Lung microvascular endothelial cell (primary cell): ENCODE measurements at regions not wholly inside any gene's neighbourhood (a gene's known extent, or its start where the extent isn't known, plus 50 kb on each side); places are given as distances from the start of the nearest gene placed in this dataset.

Source experiments
- DNase-seq, 2 donors: peaks; one replicate each; pipeline versions ENCODE4 v3.0.0 to v3.0.0-alpha.2; 2010; ENCODE audit warnings: low read depth in 2 of 2

- no peak for DNase-seq
These were observed 437.2 kb downstream of the HINT1 start for GRCh38 chr5:130727830-130728229.

- no peak for DNase-seq
These were observed 440.4 kb downstream of the HINT1 start for GRCh38 chr5:130724658-130725057.

GRCh38 chr5:130720355-130720754, 444.7 kb downstream of the HINT1 start:
- peak; percentile 23 to 35 for DNase-seq

- DNase-seq, result no peak
These were observed 449.5 kb downstream of the HINT1 start for GRCh38 chr5:130715541-130715940.

DNA sequence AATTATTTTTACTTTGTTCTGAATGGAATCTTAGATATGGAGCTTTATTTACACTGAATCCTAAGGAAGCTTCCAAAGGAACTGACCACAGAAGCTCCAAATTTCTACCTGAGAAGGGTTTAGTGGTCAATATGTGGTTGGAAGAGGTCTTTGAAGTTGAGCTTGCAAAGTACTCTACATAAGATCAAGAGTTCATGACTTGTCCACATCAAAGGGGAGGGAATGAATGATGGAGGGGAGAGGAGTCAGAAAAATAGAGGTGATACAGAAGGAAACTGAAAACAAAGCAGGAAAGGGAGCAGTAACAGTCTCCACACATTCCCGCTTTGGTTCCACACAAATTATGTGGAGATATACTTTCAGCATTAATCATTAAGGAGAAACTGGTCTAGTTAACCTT, 450.9 kb downstream of the HINT1 start:
- DNase-seq, result no peak

DNA sequence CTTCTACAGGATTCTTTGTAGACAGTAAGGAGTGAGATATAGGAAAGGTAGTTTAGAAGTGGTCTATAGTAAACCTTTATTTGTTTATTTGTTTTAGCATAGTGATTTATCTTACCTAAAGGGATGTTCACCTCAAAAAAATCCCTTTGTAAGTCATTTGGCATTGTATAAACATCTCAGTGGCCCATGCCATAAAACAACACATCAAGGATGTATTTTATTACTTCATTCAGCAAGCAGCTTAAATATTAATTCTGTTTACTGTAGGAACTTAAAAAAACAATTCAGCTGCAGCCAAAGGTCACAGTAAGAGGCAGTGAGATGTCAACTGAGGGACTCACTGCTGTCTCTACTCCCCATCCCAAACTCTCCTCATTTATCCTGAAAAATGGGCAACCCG, 452.7 kb downstream of the HINT1 start:
- no peak for DNase-seq

DNA sequence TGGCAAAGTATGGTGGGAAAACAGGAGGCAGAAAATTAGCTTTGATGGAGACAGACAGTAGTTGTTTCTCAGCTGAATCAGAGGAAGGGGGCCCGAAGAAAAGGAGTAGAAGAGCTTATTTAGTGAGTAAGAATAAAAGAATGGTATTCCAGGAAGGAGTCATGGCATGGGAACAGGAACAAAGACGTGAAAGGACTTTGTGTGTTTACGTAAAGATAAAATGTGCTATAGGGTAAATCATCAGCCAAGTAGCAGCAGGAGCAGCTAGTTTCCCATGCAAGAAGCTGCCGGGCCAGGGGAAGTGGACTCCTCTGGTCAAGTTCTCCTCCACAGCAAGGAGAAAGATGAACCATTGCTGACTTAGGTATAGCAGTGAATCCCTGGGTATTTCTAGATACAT, 454.5 kb downstream of the HINT1 start:
- peak in 1 of 2 donors; percentile 8 for DNase-seq

- no peak for DNase-seq
These were observed 456.3 kb downstream of the HINT1 start for GRCh38 chr5:130708754-130709153.

DNA sequence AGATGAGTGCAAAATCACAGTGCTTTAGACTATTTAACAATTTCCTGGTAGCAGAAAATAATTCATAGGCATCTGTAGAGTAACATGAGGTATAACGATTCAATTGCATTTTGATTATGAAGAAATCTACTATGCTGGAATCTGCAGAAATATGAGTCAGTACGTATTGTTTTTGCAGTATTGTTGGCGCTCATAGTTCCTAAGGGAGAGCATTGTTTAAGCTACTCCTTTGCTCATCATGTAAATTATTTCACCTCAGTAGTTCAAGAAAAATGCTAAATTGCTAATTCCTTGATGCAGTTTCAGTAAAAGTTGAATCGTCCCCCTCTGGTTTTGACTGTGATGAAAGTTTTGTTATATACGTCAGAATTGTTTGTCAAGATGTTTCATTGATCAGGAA, 458.4 kb downstream of the HINT1 start:
- no peak for DNase-seq

- DNase-seq, result no peak
These were observed 459.7 kb downstream of the HINT1 start for GRCh38 chr5:130705368-130705767.

DNA sequence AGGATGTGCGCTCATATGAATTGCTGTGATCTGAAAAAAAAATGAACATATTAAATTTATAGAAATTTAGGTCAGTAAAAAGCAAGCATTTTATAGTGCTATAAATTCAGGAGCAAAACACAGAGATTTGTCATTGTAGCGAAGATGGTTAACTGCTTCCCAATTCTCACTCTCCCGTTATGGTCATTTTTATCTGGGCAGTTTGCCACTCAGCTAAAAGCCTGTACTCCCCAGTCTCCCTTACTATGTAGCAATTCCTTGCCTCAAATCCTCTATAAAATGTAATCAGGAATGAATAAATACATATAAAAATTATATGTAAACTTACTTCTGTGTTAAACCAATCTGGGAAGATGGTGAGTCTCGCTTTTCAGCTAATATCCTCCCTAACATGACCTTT, 471.5 kb downstream of the HINT1 start:
- DNase-seq, result no peak

- DNase-seq, result no peak
These were observed 472.3 kb downstream of the HINT1 start for GRCh38 chr5:130692770-130693169.

DNA sequence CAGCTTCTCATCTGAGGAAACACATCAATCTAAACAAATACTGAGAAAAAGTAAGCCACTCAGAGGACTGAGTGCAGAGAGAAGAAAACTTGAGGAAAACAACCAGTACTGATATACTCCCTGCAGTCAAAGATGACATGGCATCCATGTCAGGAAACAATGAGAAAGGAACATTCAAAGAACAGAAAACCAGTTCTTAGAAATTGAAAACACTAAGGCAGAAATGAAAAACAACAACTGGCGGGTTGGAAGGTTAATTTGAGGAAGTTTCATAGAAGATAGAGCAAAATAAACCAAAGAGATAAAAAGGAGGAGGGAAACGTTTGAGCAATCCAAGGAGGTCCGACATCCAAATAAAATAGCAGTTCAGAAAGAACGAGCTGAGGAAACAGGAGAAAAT, 475.2 kb downstream of the HINT1 start:
- DNase-seq, result no peak

GRCh38 chr5:130687085-130687733, 477.8 kb downstream of the HINT1 start:
- no peak for DNase-seq

- DNase-seq, result no peak
These were observed 486.4 kb downstream of the HINT1 start for GRCh38 chr5:130678637-130679036.

DNA sequence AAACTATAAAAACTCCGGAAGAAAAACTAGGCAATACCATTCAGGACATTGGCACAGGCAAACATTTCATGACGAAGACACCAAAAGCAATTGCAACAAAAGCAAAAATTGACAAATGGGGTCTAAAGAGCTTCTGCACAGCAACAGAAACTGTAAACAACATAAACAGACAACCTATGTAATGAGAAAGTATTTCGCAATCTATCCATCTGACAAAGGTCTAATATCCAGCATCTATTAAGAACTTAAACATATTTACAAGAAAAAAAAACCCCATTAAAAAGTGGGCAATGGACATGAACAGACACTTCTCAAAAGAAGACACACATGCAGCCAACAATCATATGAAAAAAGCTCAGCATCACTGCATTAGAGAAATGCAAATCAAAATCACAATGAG, 498.6 kb downstream of the HINT1 start:
- no peak for DNase-seq

DNA sequence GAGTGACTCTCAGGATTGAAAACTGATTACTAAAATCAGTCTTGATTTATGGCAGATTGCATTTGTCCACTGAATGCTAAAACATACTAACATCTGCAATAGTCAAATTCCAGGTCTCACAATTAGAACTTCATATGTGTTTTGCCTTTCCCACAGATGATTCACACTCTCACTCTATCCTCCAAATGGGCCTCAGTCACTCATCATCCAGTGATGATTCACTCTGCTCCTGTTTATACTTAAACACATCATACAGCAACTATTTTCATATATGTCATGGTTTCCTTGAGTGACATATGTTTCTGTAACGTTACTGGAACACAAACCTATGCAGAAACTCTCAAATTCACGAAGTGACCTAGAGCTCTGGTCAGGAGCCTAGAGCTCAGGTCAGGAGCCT, 512.9 kb downstream of the HINT1 start:
- no peak for DNase-seq

- DNase-seq, result no peak
These were observed 513.6 kb downstream of the HINT1 start for GRCh38 chr5:130651440-130651839.

DNA sequence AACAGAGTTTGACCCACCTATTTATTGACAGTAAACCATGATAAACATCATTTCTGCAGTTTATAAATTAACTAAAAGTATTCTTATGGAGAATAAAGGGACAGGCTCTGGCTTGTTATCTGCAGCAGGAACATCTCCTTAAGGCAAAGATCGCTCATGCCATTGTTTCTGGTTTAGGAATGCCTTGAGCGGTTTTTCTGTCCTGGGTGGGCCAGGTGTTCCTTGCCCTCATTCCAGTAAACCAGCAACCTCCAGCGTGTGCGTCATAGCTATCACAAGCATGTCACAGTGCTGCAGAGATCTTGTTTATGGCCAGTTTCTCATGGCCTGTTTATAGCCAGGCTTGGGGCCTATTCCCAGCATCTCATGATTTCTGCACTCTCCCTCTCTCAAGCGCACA, 521.7 kb downstream of the HINT1 start:
- no peak for DNase-seq

DNA sequence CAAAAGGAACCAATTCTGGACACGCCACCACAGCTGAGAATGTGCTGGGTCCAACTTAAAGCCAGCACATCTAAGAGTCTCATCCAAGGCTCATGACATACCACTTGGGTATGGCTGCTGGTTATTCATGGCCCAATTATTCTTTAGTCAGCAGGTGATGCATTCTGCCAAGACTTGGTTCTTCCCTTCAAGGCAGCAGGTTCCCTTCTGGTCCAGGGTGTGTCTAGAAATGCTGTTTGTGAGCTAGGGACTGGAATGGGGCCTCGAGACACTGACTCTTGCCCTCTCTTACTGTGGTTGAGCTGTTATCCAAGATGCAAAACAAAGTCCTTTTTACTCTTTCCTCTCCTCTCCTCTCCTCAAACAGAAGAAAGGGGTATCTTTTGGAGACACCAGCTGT, 522.6 kb downstream of the HINT1 start:
- no peak for DNase-seq

DNA sequence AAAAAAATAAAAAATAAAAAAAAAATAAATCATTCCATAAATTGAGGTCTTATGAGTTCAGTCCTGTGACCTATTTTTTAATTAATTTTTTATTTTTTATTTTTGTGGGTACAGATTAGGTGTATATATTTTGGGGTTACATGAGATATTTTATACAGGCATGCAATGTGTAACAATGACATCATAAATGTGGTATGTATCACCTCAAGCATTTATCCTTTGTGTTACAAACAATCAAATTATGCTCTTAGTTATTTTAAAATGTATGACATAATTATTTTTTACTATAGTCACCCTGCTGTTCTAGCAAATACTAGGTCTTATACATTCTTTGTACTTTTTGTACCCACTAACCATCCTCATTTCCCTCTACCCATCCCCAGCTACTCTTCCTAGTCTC, 537.9 kb downstream of the HINT1 start:
- DNase-seq, result no peak

DNA sequence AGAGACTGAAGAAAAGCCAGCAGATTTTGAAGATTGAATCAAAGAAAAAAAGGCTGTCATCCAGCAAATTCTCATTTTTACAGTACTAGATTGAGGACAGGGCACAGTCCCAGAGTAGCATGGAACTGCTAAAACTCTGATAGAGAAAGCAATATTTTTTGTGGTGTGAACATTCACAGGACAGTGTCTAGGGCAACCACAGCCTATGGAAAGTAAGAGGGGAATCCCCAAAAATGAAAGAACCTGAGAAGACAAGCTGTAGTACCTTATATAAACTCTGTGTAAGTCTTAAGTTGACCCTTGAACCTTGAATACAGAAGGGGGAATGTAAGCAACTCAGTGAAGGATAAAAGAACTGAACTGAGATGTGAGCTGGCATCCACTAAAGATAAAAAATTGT, 540.3 kb downstream of the HINT1 start:
- DNase-seq, result no peak

- DNase-seq, result no peak
These were observed 548.9 kb downstream of the HINT1 start for GRCh38 chr5:130616161-130616560.

- no peak for DNase-seq
These were observed 559.8 kb downstream of the HINT1 start for GRCh38 chr5:130605234-130605633.
